ENCODE measurements at regions not wholly inside any gene's neighbourhood (a gene's known extent, or its start where the extent isn't known, plus 50 kb on each side); places are given as distances from the start of the nearest gene placed in this dataset.

- TF ChIP-seq CTCF (IDR thresholded peaks at IDR 0.05 in 8 of 11, conservative IDR thresholded peaks at IDR 0.05 in 3 of 11) (no peak), POLR2A (IDR thresholded peaks at IDR 0.05) (no peak), POLR2AphosphoS5 (IDR thresholded peaks at IDR 0.05) (no peak)
Measured at GRCh38 chr3:64385277-64385676, 160.0 kb upstream of the PRICKLE2 start.

All from spleen (tissue), 7 donors.